ENCODE measurements at regions not wholly inside any gene's neighbourhood (a gene's known extent, or its start where the extent isn't known, plus 50 kb on each side); places are given as distances from the start of the nearest gene placed in this dataset.

GRCh38 chr5:85488295-85488694 is 1103.6 kb upstream of the EDIL3 start:
- no peak for TF ChIP-seq REST (IDR thresholded peaks at IDR 0.05; ENCODE audit: low read depth)
- no peak for TF ChIP-seq RAD21 (IDR thresholded peaks at IDR 0.05; ENCODE audit: low read depth)
- TF ChIP-seq EP300 (IDR thresholded peaks at IDR 0.05; ENCODE audit: borderline replicate concordance), result no peak
- no peak for TF ChIP-seq EGR1 (IDR thresholded peaks at IDR 0.05)
- no peak for TF ChIP-seq TAF1 (IDR thresholded peaks at IDR 0.05; ENCODE audit: low read depth)
- TF ChIP-seq MAX (IDR thresholded peaks at IDR 0.05), result no peak
- no peak for TF ChIP-seq CEBPB (IDR thresholded peaks at IDR 0.05)
- no peak for TF ChIP-seq YY1 (IDR thresholded peaks at IDR 0.05; ENCODE audit: low read depth)
- no peak for TF ChIP-seq CREB1 (IDR thresholded peaks at IDR 0.05; ENCODE audit: low read depth)
- no peak for TF ChIP-seq FOXM1 (IDR thresholded peaks at IDR 0.05; ENCODE audit: borderline replicate concordance, low read depth)
- TF ChIP-seq NFIC (IDR thresholded peaks at IDR 0.05), result no peak
